ENCODE measurements at regions not wholly inside any gene's neighbourhood (a gene's known extent, or its start where the extent isn't known, plus 50 kb on each side); places are given as distances from the start of the nearest gene placed in this dataset.

- no peak overlapping the region for H3K27ac Mint-ChIP-seq
- CTCF ChIA-PET = no interaction called here
- H3K9me3 Mint-ChIP-seq = no peaks in the 10 kb centered on the region
- peaks cover 2% of the 10 kb centered on the region for H3K27me3 Mint-ChIP-seq (ENCODE audit: low read depth)
- DNase-seq = no peak
- no peaks in the 10 kb centered on the region for H3K36me3 Mint-ChIP-seq (ENCODE audit: low read depth)
- intact Hi-C loops (cut with micrococcal nuclease) = no loop called here
- no peak overlapping the region for H3K4me3 Mint-ChIP-seq
- H3K4me1 Mint-ChIP-seq (ENCODE audit: low read depth) = no peaks in the 10 kb centered on the region
These were observed 105.7 kb downstream of the DYNAP start for GRCh38 chr18:54696616-54697293.

- peaks cover 2% of the 10 kb centered on the region for H3K27me3 Mint-ChIP-seq (ENCODE audit: low read depth)
- no peak overlapping the region for H3K4me3 Mint-ChIP-seq
- CTCF ChIA-PET = no interaction called here
- no peaks in the 10 kb centered on the region for H3K36me3 Mint-ChIP-seq (ENCODE audit: low read depth)
- no peak overlapping the region for H3K27ac Mint-ChIP-seq
- no peaks in the 10 kb centered on the region for H3K9me3 Mint-ChIP-seq
- H3K4me1 Mint-ChIP-seq (ENCODE audit: low read depth) = no peaks in the 10 kb centered on the region
- intact Hi-C loops (cut with micrococcal nuclease) = no loop called here
- no peak for DNase-seq
These were observed 109.5 kb downstream of the DYNAP start for GRCh38 chr18:54700580-54700979.

DNA sequence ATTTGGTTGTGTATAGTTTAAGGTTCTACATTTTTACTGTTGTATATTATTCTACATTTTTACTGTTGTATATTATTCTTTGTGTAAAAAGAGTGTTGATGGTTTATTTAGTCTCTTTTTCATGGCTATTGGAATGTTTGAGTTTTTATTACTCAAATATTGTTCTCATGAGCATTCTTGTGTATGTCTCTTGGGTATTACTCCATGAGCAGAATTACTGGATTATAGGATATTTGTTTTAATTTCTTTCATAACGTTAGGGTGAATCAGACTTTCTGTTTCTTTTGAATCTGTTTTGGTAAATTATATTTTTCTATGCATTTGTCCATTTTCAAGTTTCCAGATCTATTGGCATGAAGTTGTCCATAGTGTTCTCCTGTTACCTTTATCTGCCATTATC is 111.6 kb downstream of the DYNAP start:
- CTCF ChIA-PET = no interaction called here
- Mint-ChIP-seq H3K27me3 (ENCODE audit: low read depth) (no peaks in the 10 kb centered on the region), H3K36me3 (ENCODE audit: low read depth) (no peaks in the 10 kb centered on the region), H3K9me3 (peaks cover 2% of the 10 kb centered on the region), H3K4me3 (no peak overlapping the region), H3K27ac (no peak overlapping the region), H3K4me1 (ENCODE audit: low read depth) (no peaks in the 10 kb centered on the region)
- intact Hi-C loops (cut with micrococcal nuclease) = no loop called here
- no peak for DNase-seq

GRCh38 chr18:54710074-54710899 is 118.0 kb upstream of the RAB27B start:
- CTCF ChIA-PET = interaction anchor here (0.6 kb wide), 1 partner anchor 272 kb away, joined by 3 read pairs; no protein-coding TSS in a partner anchor
- Mint-ChIP-seq H3K27ac (no peak overlapping the region), H3K4me3 (no peak overlapping the region), H3K27me3 (ENCODE audit: low read depth) (peaks cover 2% of the 10 kb centered on the region), H3K4me1 (ENCODE audit: low read depth) (peaks cover 26% of the 10 kb centered on the region), H3K36me3 (ENCODE audit: low read depth) (no peaks in the 10 kb centered on the region), H3K9me3 (peaks cover 2% of the 10 kb centered on the region)
- intact Hi-C loops (cut with micrococcal nuclease) = loop anchor here (5.0 to 10.0 kb wide), 4 partner anchors 445 to 875 kb away; partner anchors contain the start of genes MBD2, POLI and TCF4
- no peak for DNase-seq

DNA sequence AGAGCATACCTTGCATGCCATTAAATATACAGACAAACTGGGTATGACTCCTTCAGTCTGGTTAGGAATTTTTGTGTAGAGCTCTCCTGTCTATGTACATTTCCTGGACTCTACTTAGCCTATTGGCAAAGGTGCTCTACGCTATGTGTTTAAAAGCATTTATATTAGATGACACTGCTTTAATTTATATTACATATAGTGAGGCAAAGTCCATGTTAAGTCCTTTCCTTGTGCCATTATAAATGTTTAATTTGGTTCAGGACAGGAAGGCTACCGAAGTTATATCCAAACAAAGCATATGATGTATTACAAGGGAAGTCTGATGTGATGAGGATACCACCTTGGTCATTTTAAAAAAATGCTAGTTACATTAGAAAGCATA is 117.4 kb upstream of the RAB27B start:
- H3K4me3 Mint-ChIP-seq = no peak overlapping the region
- CTCF ChIA-PET = interaction anchor here (0.6 kb wide), 1 partner anchor 272 kb away, joined by 3 read pairs; no protein-coding TSS in a partner anchor
- H3K9me3 Mint-ChIP-seq = peaks cover 2% of the 10 kb centered on the region
- H3K4me1 Mint-ChIP-seq (ENCODE audit: low read depth) = peaks cover 26% of the 10 kb centered on the region
- H3K27ac Mint-ChIP-seq = no peak overlapping the region
- H3K27me3 Mint-ChIP-seq (ENCODE audit: low read depth) = peaks cover 6% of the 10 kb centered on the region
- H3K36me3 Mint-ChIP-seq (ENCODE audit: low read depth) = no peaks in the 10 kb centered on the region
- DNase-seq = no peak
- intact Hi-C loops (cut with micrococcal nuclease) = loop anchor here (5.0 to 10.0 kb wide), 4 partner anchors 446 to 874 kb away; partner anchors contain the start of genes MBD2, POLI and TCF4

DNA sequence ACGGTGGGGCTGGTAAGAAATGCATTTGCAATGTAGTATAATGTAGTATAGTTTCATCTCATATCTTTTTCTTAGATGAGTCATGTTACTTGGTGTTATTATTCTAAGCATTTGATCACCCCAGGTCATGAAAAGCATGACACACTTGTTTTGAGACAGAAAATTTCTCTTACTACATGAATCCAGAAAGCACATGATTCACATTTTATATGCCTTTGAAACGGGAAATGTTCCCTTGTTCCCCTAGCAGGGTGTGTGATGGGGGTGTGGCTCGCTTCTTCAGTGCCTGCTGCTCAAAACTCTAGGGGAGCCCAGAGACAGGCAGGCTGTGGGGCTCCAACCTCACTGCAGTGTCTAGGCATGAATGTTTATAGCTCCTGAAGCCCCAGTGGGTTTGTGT is 116.0 kb upstream of the RAB27B start:
- peak; percentile 38 for DNase-seq
- Mint-ChIP-seq H3K27ac (no peak overlapping the region), H3K9me3 (peaks cover 2% of the 10 kb centered on the region), H3K36me3 (ENCODE audit: low read depth) (no peaks in the 10 kb centered on the region), H3K4me3 (no peak overlapping the region), H3K27me3 (ENCODE audit: low read depth) (peaks cover 7% of the 10 kb centered on the region), H3K4me1 (ENCODE audit: low read depth) (peaks cover 26% of the 10 kb centered on the region)
- CTCF ChIA-PET = interaction anchor here (0.8 to 1.4 kb wide), 2 partner anchors 32 to 41 kb away, joined by 3 to 4 read pairs; no protein-coding TSS in a partner anchor
- intact Hi-C loops (cut with micrococcal nuclease) = loop anchor here (1.0 to 10.0 kb wide), 6 partner anchors 94 to 872 kb away; partner anchors contain the start of genes MBD2, POLI and TCF4

GRCh38 chr18:54712758-54713157 is 115.5 kb upstream of the RAB27B start:
- peaks cover 31% of the 10 kb centered on the region for H3K4me1 Mint-ChIP-seq (ENCODE audit: low read depth)
- H3K36me3 Mint-ChIP-seq (ENCODE audit: low read depth) = no peaks in the 10 kb centered on the region

GRCh38 chr18:54713386-54713785 is 114.9 kb upstream of the RAB27B start:
- Mint-ChIP-seq H3K9me3 (no peaks in the 10 kb centered on the region), H3K27ac (no peak overlapping the region), H3K4me1 (ENCODE audit: low read depth) (peaks cover 37% of the 10 kb centered on the region), H3K36me3 (ENCODE audit: low read depth) (no peaks in the 10 kb centered on the region), H3K4me3 (no peak overlapping the region), H3K27me3 (ENCODE audit: low read depth) (peaks cover 7% of the 10 kb centered on the region)
- intact Hi-C loops (cut with micrococcal nuclease) = loop anchor here (2.0 to 10.0 kb wide), 5 partner anchors 139 to 871 kb away; partner anchors contain the start of genes MBD2, POLI and TCF4
- CTCF ChIA-PET = no interaction called here
- DNase-seq = no peak

More at GRCh38 chr18:54712758-54713157, 115.5 kb upstream of the RAB27B start:
- CTCF ChIA-PET = interaction anchor here (0.8 to 1.4 kb wide), 2 partner anchors 32 to 42 kb away, joined by 3 to 4 read pairs; no protein-coding TSS in a partner anchor
- Mint-ChIP-seq H3K27me3 (ENCODE audit: low read depth) (peaks cover 7% of the 10 kb centered on the region), H3K9me3 (no peaks in the 10 kb centered on the region), H3K4me3 (no peak overlapping the region), H3K27ac (no peak overlapping the region)
- intact Hi-C loops (cut with micrococcal nuclease) = loop anchor here (1.0 to 10.0 kb wide), 6 partner anchors 94 to 872 kb away; partner anchors contain the start of genes MBD2, POLI and TCF4
- no peak for DNase-seq

DNA sequence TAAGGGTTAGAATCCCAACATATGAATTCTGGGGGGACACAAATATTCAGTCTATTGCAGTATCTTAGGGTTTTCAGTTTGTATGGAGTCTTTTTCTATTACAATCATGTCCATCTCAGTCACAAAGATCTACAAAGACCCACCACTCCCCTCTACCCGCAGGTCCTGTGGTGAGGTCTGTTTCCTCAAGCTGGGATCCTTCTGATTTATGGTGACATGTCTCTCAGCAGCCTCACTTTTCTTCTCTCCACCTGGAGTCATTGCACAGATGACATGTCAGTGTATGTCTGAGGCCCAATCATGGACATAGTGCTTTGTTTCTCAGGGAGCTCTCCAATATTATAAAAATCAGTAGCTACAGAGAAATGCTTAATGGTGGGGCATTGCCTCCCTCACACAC is 113.4 kb upstream of the RAB27B start:
- intact Hi-C loops (cut with micrococcal nuclease) = loop anchor here (5.0 to 10.0 kb wide), 5 partner anchors 428 to 870 kb away; partner anchors contain the start of genes MBD2, POLI and TCF4
- H3K9me3 Mint-ChIP-seq = no peaks in the 10 kb centered on the region

GRCh38 chr18:54716586-54716985 is 111.7 kb upstream of the RAB27B start:
- H3K4me1 Mint-ChIP-seq (ENCODE audit: low read depth) = peaks cover 39% of the 10 kb centered on the region
- CTCF ChIA-PET = interaction anchor here (0.9 to 1.6 kb wide), 2 partner anchors 35 to 131 kb away, joined by 3 to 6 read pairs; no protein-coding TSS in a partner anchor
- H3K4me3 Mint-ChIP-seq = no peak overlapping the region
- intact Hi-C loops (cut with micrococcal nuclease) = loop anchor here (5.0 to 10.0 kb wide), 3 partner anchors 429 to 868 kb away; partner anchors contain the start of genes POLI and TCF4
- peaks cover 8% of the 10 kb centered on the region for H3K27me3 Mint-ChIP-seq (ENCODE audit: low read depth)
- H3K9me3 Mint-ChIP-seq = no peaks in the 10 kb centered on the region
- no peak for DNase-seq
- no peaks in the 10 kb centered on the region for H3K36me3 Mint-ChIP-seq (ENCODE audit: low read depth)
- H3K27ac Mint-ChIP-seq = no peak overlapping the region

More for the DNA sequence above, 113.4 kb upstream of the RAB27B start:
- Mint-ChIP-seq H3K4me1 (ENCODE audit: low read depth) (peaks cover 39% of the 10 kb centered on the region), H3K27me3 (ENCODE audit: low read depth) (peaks cover 7% of the 10 kb centered on the region), H3K27ac (no peak overlapping the region), H3K4me3 (no peak overlapping the region), H3K36me3 (ENCODE audit: low read depth) (no peaks in the 10 kb centered on the region)
- CTCF ChIA-PET = no interaction called here
- DNase-seq = no peak

DNA sequence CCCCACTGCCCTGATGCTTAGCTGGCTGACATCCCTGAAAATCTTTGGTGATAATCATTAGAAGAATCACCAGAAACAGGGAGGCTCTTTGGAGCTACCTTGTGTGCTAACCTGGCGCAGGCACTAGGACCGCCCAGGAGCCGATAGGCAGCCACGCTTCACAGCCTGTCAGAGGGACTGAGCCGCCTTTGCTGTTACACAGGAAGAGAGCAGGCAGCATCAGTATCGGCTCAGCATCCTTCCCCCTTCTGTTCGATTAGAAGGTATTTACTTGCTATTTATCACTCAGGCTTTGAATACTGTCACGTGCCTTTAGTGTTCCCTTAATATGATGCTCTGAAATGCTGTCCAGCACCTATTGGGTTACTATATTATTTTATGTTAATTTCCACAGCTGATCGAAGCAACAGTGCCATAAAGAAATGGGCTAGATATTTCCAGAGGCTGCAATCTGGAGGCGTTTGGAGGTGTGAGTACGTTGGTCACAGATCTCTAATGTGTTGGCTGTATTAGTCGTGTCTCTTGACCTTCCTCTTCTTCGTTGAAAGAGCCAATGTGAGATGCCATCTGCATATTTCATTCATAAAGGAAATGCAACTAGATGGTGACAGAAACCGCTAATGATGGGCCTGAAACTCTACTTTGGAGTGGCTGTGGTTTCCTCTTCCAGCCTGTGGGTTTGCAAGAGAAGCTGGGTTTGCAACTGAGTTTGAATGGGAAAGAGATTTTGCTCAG is 110.4 kb upstream of the RAB27B start:
- H3K9me3 Mint-ChIP-seq = no peaks in the 10 kb centered on the region
- CTCF ChIA-PET = interaction anchor here (0.6 to 1.6 kb wide), 2 partner anchors 100 to 129 kb away, joined by 4 to 6 read pairs; no protein-coding TSS in a partner anchor
- H3K27me3 Mint-ChIP-seq (ENCODE audit: low read depth) = peaks cover 12% of the 10 kb centered on the region
- intact Hi-C loops (cut with micrococcal nuclease) = loop anchor here (1.0 to 10.0 kb wide), 7 partner anchors 59 to 867 kb away; partner anchors contain the start of genes POLI, RAB27B and TCF4
- peak overlapping the region; percentile 60 for H3K4me3 Mint-ChIP-seq
- H3K4me1 Mint-ChIP-seq (ENCODE audit: low read depth) = peaks cover 33% of the 10 kb centered on the region
- DNase-seq = peak; percentile 69
- H3K36me3 Mint-ChIP-seq (ENCODE audit: low read depth) = no peaks in the 10 kb centered on the region
- H3K27ac Mint-ChIP-seq = no peak overlapping the region
